PFSK-1 (cell line): ENCODE measurements at regions not wholly inside any gene's neighbourhood (a gene's known extent, or its start where the extent isn't known, plus 50 kb on each side); places are given as distances from the start of the nearest gene placed in this dataset.

ENCODE experiments used
- FOXP2 ChIP-seq: optimal IDR thresholded peaks from 2 replicates; pipeline ENCODE3; 2011; ENCODE audit warnings: borderline replicate concordance, control low read depth, inconsistent platforms; ENCODE audit not compliant: insufficient read depth; ENCODE audit errors: extremely low read length, extremely low read depth
- POLR2AphosphoS5 ChIP-seq: IDR thresholded peaks from 2 replicates; pipeline ENCODE4 v1.6.1; 2012; ENCODE audit warnings: low read depth, mild to moderate bottlenecking, control low read depth, low read length, moderate library complexity
- SIN3A ChIP-seq: IDR thresholded peaks from 2 replicates; pipeline ENCODE4 v1.6.1; 2012; ENCODE audit warnings: mild to moderate bottlenecking, low read length, moderate library complexity, borderline replicate concordance; ENCODE audit not compliant: insufficient read depth
- TAF1 ChIP-seq: IDR thresholded peaks from 2 replicates; pipeline ENCODE4 v1.6.1; 2012; ENCODE audit warnings: low read length, control low read depth, borderline replicate concordance; ENCODE audit not compliant: insufficient read depth
- TF ChIP-seq, protein P1 (sequence below), 2 experiments: IDR thresholded peaks; 2 replicates each; pipeline versions ENCODE4 v1.6.1 to v1.8.0; 2011 to 2012; ENCODE audit warnings: low read depth in 2 of 2, low read length in 2 of 2, control low read depth in 1 of 2, inconsistent platforms in 1 of 2, mild to moderate bottlenecking in 1 of 2, moderate library complexity in 1 of 2; ENCODE audit not compliant: insufficient read depth in 1 of 2

- TF ChIP-seq TAF1, result no peak
- no peak for TF ChIP-seq POLR2AphosphoS5
- TF ChIP-seq, protein P1, sequence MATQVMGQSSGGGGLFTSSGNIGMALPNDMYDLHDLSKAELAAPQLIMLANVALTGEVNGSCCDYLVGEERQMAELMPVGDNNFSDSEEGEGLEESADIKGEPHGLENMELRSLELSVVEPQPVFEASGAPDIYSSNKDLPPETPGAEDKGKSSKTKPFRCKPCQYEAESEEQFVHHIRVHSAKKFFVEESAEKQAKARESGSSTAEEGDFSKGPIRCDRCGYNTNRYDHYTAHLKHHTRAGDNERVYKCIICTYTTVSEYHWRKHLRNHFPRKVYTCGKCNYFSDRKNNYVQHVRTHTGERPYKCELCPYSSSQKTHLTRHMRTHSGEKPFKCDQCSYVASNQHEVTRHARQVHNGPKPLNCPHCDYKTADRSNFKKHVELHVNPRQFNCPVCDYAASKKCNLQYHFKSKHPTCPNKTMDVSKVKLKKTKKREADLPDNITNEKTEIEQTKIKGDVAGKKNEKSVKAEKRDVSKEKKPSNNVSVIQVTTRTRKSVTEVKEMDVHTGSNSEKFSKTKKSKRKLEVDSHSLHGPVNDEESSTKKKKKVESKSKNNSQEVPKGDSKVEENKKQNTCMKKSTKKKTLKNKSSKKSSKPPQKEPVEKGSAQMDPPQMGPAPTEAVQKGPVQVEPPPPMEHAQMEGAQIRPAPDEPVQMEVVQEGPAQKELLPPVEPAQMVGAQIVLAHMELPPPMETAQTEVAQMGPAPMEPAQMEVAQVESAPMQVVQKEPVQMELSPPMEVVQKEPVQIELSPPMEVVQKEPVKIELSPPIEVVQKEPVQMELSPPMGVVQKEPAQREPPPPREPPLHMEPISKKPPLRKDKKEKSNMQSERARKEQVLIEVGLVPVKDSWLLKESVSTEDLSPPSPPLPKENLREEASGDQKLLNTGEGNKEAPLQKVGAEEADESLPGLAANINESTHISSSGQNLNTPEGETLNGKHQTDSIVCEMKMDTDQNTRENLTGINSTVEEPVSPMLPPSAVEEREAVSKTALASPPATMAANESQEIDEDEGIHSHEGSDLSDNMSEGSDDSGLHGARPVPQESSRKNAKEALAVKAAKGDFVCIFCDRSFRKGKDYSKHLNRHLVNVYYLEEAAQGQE (IDR thresholded peaks at IDR 0.05; ENCODE audit: insufficient read depth in 1 of 2, low read depth in 2 of 2, low read length in 2 of 2), result no peak
- TF ChIP-seq FOXP2, result no peak
- TF ChIP-seq SIN3A, result no peak
Measured at GRCh38 chr14:53432378-53432802, 279.3 kb upstream of the DDHD1 start.
